ENCODE measurements at regions not wholly inside any gene's neighbourhood (a gene's known extent, or its start where the extent isn't known, plus 50 kb on each side); places are given as distances from the start of the nearest gene placed in this dataset.

DNA sequence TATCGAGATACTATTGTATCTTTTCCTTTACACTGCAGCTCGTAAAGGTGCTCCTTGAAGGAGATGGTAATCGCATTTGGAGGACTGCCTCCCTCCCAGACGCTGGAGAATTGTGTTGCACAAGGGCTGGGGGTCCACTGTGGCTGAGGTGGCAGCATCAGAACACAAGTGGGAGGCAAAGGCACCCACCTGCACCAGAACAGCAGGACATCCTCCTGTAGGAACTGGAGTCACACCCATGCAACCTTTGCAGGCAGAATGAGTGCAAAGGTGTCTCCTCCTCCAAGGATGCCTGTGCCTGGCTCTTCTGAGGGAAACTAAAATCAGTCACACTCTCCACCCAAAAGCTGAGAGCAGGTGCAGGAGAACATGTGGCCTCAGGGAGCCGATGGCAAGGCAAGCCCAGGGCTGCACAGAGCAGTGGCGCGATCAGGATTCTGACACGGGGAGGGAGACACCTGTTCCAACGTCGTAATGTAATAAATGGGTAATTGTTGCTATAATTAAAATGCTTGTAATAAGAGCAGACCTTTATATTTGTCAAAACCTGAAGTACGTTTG lies 1501.4 kb downstream of the TBC1D22A start:
- Histone ChIP-seq H3K9me2 (ENCODE audit: insufficient read depth) (no peaks in the 10 kb centered on the region), H3K27me3 (ENCODE audit: insufficient read depth) (no peaks in the 10 kb centered on the region), H3F3A (replicated peaks; ENCODE audit: low read depth) (no peaks in the 10 kb centered on the region), H3K36me3 (ENCODE audit: insufficient read depth) (no peaks in the 10 kb centered on the region; the same call in 1 of the 2 replicates), H3K4me3 (no peak overlapping the region), H3K27ac (ENCODE audit: low read depth) (no peak overlapping the region), H3K4me2 (no peak overlapping the region), H3K79me2 (replicated peaks; ENCODE audit: insufficient read depth) (no peaks in the 10 kb centered on the region), H4K20me1 (replicated peaks; ENCODE audit: insufficient read depth) (no peaks in the 10 kb centered on the region), H2AFZ (no peak overlapping the region), H3K4me1 (ENCODE audit: insufficient read depth) (no peaks in the 10 kb centered on the region)
- TF ChIP-seq ZNF114 (CRISPR knock-in tag; IDR thresholded peaks at IDR 0.05), result no peak
- TF ChIP-seq STAT1 (IDR thresholded peaks at IDR 0.05; ENCODE audit: unreplicated experiment), result no peak
- TF ChIP-seq JUNB (IDR thresholded peaks at IDR 0.05; ENCODE audit: unreplicated experiment), result no peak
- TF ChIP-seq NANOG (IDR thresholded peaks at IDR 0.05; ENCODE audit: borderline replicate concordance), result no peak
- TF ChIP-seq, protein P1, sequence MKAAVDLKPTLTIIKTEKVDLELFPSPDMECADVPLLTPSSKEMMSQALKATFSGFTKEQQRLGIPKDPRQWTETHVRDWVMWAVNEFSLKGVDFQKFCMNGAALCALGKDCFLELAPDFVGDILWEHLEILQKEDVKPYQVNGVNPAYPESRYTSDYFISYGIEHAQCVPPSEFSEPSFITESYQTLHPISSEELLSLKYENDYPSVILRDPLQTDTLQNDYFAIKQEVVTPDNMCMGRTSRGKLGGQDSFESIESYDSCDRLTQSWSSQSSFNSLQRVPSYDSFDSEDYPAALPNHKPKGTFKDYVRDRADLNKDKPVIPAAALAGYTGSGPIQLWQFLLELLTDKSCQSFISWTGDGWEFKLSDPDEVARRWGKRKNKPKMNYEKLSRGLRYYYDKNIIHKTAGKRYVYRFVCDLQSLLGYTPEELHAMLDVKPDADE (IDR thresholded peaks at IDR 0.05), result no peak
- TF ChIP-seq EZH2 (IDR thresholded peaks at IDR 0.05; ENCODE audit: low read depth, unreplicated experiment), result no peak
- TF ChIP-seq, protein P2, sequence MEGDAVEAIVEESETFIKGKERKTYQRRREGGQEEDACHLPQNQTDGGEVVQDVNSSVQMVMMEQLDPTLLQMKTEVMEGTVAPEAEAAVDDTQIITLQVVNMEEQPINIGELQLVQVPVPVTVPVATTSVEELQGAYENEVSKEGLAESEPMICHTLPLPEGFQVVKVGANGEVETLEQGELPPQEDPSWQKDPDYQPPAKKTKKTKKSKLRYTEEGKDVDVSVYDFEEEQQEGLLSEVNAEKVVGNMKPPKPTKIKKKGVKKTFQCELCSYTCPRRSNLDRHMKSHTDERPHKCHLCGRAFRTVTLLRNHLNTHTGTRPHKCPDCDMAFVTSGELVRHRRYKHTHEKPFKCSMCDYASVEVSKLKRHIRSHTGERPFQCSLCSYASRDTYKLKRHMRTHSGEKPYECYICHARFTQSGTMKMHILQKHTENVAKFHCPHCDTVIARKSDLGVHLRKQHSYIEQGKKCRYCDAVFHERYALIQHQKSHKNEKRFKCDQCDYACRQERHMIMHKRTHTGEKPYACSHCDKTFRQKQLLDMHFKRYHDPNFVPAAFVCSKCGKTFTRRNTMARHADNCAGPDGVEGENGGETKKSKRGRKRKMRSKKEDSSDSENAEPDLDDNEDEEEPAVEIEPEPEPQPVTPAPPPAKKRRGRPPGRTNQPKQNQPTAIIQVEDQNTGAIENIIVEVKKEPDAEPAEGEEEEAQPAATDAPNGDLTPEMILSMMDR (conservative IDR thresholded peaks at IDR 0.05; ENCODE audit: low read depth in 2 of 2), result no peak
- TF ChIP-seq POLR2AphosphoS5 (IDR thresholded peaks at IDR 0.05; ENCODE audit: low read depth), result no peak
- TF ChIP-seq CREB1 (CRISPR knock-in tag; IDR thresholded peaks at IDR 0.05; ENCODE audit: low read depth), result no peak
- ATAC-seq (no peak), DNase-seq (ENCODE audit: low spot score) (no peak)
- Mint-ChIP-seq H3K9me3 (no peaks in the 10 kb centered on the region; the same call in 2 of the 3 replicates), H3K36me3 (ENCODE audit: low read depth) (no peaks in the 10 kb centered on the region), H3K27me3 (ENCODE audit: insufficient read depth, low read depth, poor library complexity) (peaks cover 1% of the 10 kb centered on the region), H3K4me3 (no peak overlapping the region), H3K4me1 (peaks cover 14% of the 10 kb centered on the region), H3K27ac (no peak overlapping the region)

DNA sequence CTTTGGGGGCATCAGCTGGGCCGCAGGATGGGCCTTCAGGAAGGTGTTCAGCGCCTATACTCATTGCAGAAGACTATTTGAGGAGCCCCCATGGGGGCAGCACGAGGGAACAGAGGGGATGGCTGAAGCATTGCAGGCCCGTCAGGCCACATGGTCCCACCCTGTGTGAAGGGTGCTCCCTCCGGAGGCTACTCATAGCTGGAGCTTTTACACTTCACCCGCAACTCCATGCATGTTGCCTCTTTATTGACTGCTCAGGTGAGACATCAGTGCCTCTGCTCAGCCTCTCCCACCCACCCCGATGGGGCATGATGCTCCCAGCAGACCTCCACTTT lies 1500.9 kb downstream of the TBC1D22A start:
- ATAC-seq (no peak; the same call in 2 of the 3 replicates), DNase-seq (ENCODE audit: low spot score) (no peak)
- Mint-ChIP-seq H3K27me3 (ENCODE audit: insufficient read depth, low read depth, poor library complexity) (peaks cover 1% of the 10 kb centered on the region), H3K4me3 (no peak overlapping the region), H3K9me3 (no peaks in the 10 kb centered on the region; the same call in 2 of the 3 replicates), H3K36me3 (ENCODE audit: low read depth) (no peaks in the 10 kb centered on the region), H3K4me1 (peaks cover 16% of the 10 kb centered on the region), H3K27ac (no peak overlapping the region)
- no peaks in the 10 kb centered on the region for H3K4me1 ChIP-seq (ENCODE audit: insufficient read depth)
- H3K79me2 ChIP-seq (replicated peaks; ENCODE audit: insufficient read depth), result no peaks in the 10 kb centered on the region
- no peaks in the 10 kb centered on the region for H3K27me3 ChIP-seq (ENCODE audit: insufficient read depth)
- no peak overlapping the region for H3K4me2 ChIP-seq
- no peaks in the 10 kb centered on the region for H4K20me1 ChIP-seq (replicated peaks; ENCODE audit: insufficient read depth)
- no peak overlapping the region for H3K4me3 ChIP-seq
- H3F3A ChIP-seq (replicated peaks; ENCODE audit: low read depth), result no peaks in the 10 kb centered on the region
- no peak overlapping the region for H3K27ac ChIP-seq (ENCODE audit: low read depth)
- H3K36me3 ChIP-seq (ENCODE audit: insufficient read depth), result no peaks in the 10 kb centered on the region; the same call in 1 of the 2 replicates
- no peaks in the 10 kb centered on the region for H3K9me2 ChIP-seq (ENCODE audit: insufficient read depth)
- no peak overlapping the region for H2AFZ ChIP-seq
- TF ChIP-seq EZH2phosphoT487 (IDR thresholded peaks at IDR 0.05; ENCODE audit: unreplicated experiment), result no peak
- TF ChIP-seq, protein P2 (conservative IDR thresholded peaks at IDR 0.05; ENCODE audit: low read depth in 2 of 2), result no peak
- no peak for TF ChIP-seq NANOG (IDR thresholded peaks at IDR 0.05; ENCODE audit: borderline replicate concordance)
- TF ChIP-seq, protein P1 (IDR thresholded peaks at IDR 0.05), result no peak
- no peak for TF ChIP-seq EZH2 (IDR thresholded peaks at IDR 0.05; ENCODE audit: low read depth, unreplicated experiment)
- TF ChIP-seq STAT1 (IDR thresholded peaks at IDR 0.05; ENCODE audit: unreplicated experiment), result no peak

All from GM23338 (cell line).